SW 1271 (cell line): ENCODE measurements at regions not wholly inside any gene's neighbourhood (a gene's known extent, or its start where the extent isn't known, plus 50 kb on each side); places are given as distances from the start of the nearest gene placed in this dataset.
"Not testable (repeated sequence)": the region's sequence is repeated elsewhere in the genome, so short reads cannot be mapped to it uniquely, and the experiment has no call there.

Source experiments
- DNase-seq, 2 experiments: peaks; one replicate each; lab custom pipeline; 2025; lab: John Stamatoyannopoulos, UW

GRCh38 chr14:86990396-86990795, 1002.6 kb downstream of the GALC start:
- no peak for DNase-seq

GRCh38 chr14:86989285-86989684, 1003.7 kb downstream of the GALC start:
- DNase-seq, result no peak

DNA sequence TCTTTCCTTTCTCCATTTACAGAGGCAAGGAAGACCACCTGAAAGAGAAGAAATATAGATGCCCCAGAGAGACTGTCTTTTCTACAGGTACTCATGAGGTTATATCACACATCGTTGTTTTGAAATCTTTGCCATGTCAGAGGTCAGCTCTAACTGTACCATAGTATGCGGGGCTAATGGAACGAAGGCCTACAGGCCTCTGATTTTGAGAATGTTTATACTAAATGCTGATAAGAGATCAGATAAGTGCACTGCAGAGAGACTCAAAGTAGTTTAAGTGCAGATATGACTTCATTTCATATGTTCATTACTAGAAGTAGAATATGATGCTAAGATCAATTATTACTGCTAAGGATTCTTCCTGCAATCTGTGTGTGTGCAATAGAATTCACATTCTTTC, 1005.0 kb downstream of the GALC start:
- no peak for DNase-seq

DNA sequence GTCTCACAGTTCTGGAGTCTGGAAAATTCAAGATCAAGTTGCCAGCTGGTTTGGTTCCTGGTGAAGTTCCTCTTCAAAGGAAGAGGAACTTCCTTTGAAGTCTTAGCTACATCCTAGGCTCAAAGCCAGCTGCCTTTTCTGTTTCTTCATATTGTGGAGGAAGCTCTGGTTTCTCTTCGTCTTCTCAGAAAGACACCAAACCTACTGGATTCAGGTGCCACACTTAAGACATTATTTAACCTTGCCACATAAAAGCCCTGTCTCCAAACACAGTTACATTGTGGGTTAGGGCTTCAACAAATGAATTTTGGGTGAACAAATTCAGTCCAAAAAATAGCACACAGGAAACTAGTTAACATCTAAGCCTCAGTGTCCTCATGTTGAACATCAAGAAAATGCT, 1019.8 kb downstream of the GALC start:
- no peak for DNase-seq

DNA sequence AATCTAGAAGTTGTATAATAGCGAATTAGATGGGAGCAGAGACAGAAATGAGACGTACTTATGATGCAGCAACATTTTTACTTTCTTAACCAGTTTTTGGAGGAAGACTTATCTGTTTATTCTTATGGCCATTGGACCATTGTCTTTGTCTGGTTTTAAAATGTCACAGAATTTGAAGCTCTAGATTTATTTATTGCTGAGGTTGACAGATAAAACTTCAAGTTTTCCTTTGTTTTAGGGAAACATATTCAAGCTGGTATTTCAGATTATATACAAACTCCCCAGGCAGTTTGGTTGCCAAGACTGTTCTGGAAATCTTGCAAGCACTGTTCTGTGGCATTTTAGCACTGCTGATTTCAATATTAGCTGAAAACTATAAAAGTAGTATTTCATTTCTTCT, 1021.7 kb downstream of the GALC start:
- DNase-seq, result no peak

DNA sequence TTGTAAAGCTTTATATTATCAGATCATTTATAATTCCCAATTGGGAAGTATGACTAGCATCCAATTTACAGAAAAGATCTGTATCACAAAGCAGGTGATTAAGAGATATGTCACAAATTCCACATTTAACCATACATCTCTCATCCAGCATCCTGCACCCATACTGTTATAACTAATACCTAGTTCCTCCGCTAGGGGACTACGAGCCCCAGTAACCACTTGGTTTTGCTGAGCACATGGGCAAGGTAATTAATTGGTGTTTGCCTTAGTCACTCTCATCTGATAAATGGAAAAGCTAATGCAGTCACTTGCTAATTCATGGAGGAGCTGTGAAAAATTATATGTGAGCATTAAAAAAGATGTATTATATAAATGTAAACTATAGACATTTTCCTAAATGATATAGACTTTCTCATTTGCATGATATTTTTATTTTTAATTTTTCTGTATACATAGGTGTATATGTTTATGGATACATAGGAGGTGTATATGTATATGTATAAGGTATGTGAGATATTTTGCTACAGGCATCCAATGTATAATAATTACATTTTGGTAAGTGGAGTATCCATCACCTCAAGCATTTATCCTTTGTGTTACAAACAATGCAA, 1031.8 kb downstream of the GALC start:
- no peak for DNase-seq

GRCh38 chr14:86955771-86956354, 1037.1 kb downstream of the GALC start:
- no peak for DNase-seq

GRCh38 chr14:86954623-86955022, 1038.4 kb downstream of the GALC start:
- DNase-seq, result no peak

DNA sequence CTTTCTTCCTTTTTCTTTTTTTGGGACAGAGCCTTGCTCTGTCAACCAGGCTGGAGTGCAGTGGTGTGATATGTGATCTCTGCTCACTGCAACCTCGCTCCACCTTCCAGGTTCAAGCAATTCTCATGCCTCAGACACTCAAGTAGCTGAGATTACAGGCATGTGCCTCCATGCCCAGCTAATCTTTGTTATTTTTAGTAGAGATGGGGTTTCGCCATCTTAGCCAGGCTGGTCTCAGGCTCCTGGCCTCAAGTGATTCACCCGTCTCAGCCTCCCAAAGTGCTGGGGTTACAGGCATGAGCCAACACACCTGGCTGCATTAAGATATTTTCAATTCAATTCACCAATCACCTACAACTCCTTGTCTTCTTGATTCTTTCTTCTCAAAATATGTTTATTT, 1046.5 kb downstream of the GALC start:
- no peak for DNase-seq

GRCh38 chr14:86944434-86944833, 1048.5 kb downstream of the GALC start:
- no peak for DNase-seq

DNA sequence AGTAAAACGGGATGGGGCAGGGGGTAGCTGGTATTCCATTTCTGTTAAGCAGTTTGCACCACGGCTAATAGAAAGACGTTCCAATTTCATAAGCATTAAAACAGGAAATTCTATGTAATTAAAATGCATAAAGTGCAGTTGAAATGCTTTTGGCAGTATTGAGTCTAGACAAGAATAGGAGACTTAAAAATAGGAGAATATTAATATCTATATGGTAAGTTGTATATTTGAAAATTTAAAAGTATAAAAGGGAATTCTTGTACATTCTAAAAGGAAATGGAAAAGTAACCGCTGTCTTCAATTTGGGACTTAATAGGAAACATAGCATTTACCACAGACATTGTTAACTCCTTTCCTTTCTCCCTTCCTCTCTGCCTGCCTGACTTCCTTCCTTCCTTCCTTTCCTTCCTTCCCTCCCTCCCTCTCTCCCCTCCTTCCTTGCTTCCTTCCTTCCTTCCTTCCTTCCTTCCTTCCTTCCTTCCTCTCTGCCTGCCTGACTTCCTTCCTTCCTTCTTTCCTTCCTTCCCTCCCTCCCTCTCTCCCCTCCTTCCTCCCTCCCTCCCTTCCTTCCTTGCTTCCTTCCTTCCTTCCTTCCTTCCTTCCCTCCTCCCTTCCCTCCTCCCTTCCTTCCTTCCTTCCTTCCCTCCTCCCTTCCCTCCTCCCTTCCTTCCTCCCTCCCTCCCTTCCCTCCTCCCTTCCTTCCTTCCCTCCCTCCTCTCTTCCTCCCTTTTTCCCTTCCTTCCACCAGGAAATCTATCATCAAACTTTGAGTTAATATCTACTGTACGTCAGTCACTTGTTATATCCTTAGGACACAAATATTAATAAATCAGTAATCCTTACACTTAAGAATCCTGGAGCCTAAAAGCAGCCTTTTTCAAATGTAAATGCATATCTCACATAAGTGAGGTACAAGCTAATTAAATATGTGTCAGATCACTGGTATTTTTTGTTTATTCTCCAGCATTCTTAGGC, 1049.3 kb downstream of the GALC start:
- DNase-seq, result no peak

- DNase-seq, result no peak
These were observed 1050.0 kb downstream of the GALC start for GRCh38 chr14:86942936-86943335.

GRCh38 chr14:86940106-86940505, 1052.9 kb downstream of the GALC start:
- no peak for DNase-seq

DNA sequence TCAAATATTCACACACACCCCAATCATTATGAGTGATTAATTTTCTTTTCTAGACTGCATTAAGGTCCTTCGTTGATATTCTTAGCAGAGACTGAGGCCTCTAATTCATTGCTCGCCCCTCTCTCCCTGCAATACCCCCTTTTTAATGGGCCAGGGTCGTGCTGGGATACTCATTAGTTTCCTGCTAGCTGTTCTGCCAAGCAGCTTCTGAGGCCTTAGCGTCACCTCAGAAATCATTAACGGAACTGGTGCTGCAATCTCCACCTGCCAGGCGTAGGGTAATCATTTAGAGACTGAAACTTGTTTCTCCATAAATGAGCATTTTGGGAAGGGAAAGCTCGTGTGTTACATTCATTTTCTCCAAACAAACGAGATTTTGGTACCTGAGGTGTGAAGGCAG, 1054.7 kb downstream of the GALC start:
- no peak for DNase-seq

DNA sequence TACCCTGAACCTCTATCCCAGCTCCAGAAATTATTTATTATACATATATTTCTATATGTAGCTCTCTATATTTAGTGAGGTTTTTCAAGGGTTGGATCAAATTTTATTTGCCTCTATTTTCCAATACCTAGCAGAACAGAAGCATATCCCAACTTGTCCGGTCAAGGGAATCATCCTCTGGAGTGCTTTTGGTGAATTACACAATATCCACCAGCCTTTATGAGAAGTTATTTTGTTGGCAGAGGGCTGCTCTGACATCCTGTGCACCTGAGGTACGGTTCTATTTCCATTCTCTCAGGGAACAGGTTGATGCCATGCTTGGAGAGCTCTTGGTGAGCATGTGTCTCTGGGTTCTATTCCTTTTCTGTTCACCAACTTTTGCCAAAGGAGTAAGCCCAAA, 1056.4 kb downstream of the GALC start:
- no peak for DNase-seq

DNA sequence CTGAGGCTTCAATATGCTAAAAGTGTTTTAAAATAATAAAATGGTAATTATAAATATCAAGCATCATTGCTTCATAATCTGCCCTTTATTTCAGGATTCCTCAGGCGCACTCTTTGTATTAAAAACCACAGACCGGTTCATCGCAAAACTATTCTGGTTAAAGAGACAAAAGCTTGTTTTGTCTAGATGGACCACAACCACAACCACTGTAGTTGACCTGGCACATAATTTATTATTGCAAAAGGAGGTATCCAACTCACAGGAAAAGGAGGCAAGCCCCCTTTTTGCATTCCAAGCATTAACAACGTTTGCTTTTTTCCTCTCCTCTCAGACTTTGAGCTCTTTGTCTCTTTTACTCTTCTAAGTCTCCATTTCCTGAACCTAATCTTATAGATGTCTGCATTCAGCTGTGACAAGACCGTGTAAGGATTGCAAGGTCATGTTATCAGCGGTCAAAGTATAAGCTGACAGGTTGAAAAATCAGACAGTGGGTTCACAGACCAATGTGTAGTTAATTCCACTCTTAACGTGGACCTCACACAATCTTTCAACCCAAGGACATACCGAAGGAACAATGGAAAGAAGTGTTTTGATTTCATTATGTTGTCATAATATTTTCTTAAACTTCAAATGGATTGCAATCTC, 1057.6 kb downstream of the GALC start:
- DNase-seq, result no peak

DNA sequence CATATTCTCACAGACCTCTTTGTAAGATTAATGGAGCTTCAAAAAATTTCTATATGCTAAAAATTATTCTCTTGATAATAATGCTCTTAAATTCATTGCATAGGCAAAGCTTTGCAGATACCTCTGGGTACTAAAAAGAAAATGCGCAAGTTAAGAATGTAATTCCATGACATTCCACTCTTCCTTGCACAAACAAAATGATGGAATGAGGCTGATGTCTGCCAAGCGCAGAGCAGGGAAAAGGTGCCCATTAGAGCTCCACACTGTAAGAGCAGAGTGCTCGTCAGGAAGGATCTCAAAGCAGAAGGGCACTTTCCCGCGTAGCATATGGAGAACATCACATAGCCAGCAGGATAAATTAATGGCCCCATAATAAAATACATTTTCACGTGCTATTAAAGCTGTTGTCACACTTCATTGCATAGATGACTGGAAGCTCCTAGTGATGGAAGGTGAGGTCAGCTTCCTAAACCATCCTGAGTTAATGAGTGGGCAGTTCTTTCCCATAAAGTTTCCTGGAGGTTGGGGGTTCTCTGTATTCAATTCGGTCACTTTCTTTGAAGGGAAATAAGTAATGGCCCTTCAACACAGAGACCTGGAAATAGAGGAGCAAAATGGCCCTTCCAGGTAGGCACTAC, 1058.9 kb downstream of the GALC start:
- no peak for DNase-seq

DNA sequence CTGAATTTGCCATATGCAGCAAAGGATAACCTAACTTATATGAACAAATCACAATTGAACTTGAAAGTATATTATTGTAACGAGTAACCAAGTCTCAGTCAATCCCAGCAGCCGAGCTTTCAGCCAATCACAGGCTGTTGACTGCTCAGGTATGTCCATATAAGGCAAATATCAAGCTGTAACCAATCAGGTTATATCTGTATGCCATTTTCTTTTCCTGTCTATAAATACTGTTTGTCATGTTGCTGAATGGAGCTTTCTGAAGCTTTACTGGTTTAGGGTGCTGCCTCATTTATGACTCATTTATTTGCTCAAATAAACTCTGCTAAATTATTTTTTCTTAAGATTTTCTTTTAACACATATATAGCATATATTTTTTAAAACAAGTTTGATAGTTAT, 1059.5 kb downstream of the GALC start:
- no peak for DNase-seq

- DNase-seq, result no peak
These were observed 1077.6 kb downstream of the GALC start for GRCh38 chr14:86915406-86915805.

DNA sequence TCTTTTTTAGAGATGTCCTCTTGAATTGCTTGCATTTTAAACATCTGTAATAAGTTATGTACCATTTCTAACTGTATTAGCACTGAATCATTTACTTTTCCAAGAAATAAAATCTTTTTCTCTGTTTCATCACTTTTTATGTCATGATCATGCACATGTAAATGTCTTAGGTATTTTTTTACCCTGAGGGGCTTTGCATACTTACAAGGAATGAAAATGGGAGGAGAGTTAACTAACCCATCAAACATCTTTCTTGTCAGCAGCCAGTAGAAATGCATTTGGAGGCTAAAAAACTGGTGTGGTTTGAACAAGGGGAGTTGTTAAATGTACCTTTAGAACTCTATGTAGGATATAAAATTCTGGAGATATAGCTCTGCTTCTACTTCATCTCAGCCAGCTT, 1080.3 kb downstream of the GALC start:
- DNase-seq, result no peak

- DNase-seq, result no peak
These were observed 1081.5 kb downstream of the GALC start for GRCh38 chr14:86911486-86911885.

DNA sequence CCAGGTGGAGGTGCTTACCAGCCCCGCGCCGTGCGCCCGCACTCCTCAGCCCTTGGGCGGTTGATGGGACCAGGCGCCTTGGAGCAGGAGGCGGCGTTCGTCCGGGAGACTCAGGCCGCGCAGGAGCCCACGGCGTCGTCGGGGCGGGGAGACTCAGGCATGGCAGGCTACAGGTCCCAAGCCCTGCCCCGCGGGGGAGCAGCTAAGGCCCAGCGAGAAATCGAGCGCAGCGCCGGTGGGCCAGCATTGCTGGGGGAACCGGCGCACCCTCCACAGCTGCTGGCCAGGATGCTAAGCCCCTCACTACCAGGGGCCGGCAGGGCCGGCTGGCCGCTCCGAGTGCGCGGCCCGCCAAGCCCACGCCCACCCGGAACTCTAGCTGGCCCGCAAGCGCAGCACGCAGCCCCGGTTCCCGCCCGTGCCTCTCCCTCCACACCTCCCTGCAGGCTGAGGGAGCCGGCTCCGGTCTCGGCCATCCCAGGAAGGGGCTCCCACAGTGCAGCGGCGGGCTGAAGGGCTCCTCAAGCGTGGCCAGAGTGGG, 1087.5 kb downstream of the GALC start:
- DNase-seq, result not testable (repeated sequence)
